ENCODE measurements at regions not wholly inside any gene's neighbourhood (a gene's known extent, or its start where the extent isn't known, plus 50 kb on each side); places are given as distances from the start of the nearest gene placed in this dataset.

- TF ChIP-seq EP300 (IDR thresholded peaks at IDR 0.05): no peak
- no peak for TF ChIP-seq POLR2AphosphoS5 (IDR thresholded peaks at IDR 0.05)
- no peak for TF ChIP-seq CTCF (IDR thresholded peaks at IDR 0.05)
- TF ChIP-seq POLR2A (IDR thresholded peaks at IDR 0.05): no peak
- no peak for ATAC-seq
Observed at GRCh38 chr16:18072161-18072560, 264.4 kb downstream of the NPIPA8 start.

GRCh38 chr16:18069683-18070082 lies 266.9 kb downstream of the NPIPA8 start:
- no peak overlapping the region for H3K4me3 ChIP-seq
- no peaks in the 10 kb centered on the region for H3K36me3 ChIP-seq
- H3K9me3 ChIP-seq: peaks cover 0 to 17% (median 0%) of the 10 kb centered on the region in 3 donors
- no peak overlapping the region for H3K27ac ChIP-seq
- TF ChIP-seq CTCF (IDR thresholded peaks at IDR 0.05) (no peak), POLR2A (IDR thresholded peaks at IDR 0.05) (no peak), POLR2AphosphoS5 (IDR thresholded peaks at IDR 0.05) (no peak), EP300 (IDR thresholded peaks at IDR 0.05) (no peak)
- no peak for ATAC-seq
- H3K27me3 ChIP-seq: peaks cover 13% of the 10 kb centered on the region
- no peaks in the 10 kb centered on the region for H3K4me1 ChIP-seq

More at GRCh38 chr16:18072161-18072560, 264.4 kb downstream of the NPIPA8 start:
- peaks cover 13% of the 10 kb centered on the region for H3K27me3 ChIP-seq
- H3K36me3 ChIP-seq: no peaks in the 10 kb centered on the region
- H3K4me3 ChIP-seq: no peak overlapping the region
- no peaks in the 10 kb centered on the region for H3K4me1 ChIP-seq
- no peak overlapping the region for H3K27ac ChIP-seq
- whole genome bisulfite sequencing, 2 donors (ENCODE audit: low coverage in 1 of 2): 80 to 90% methylated on average over 1 of the region's 1 CpG
- H3K9me3 ChIP-seq: peaks cover 0 to 6% (median 0%) of the 10 kb centered on the region in 3 donors

GRCh38 chr16:18068477-18068876 lies 268.1 kb downstream of the NPIPA8 start:
- Histone ChIP-seq H3K4me3 (no peak overlapping the region), H3K4me1 (no peaks in the 10 kb centered on the region), H3K36me3 (no peaks in the 10 kb centered on the region), H3K27ac (no peak overlapping the region), H3K27me3 (peaks cover 13% of the 10 kb centered on the region), H3K9me3 (peaks cover 0 to 18% (median 0%) of the 10 kb centered on the region in 3 donors)
- TF ChIP-seq POLR2AphosphoS5 (IDR thresholded peaks at IDR 0.05) (no peak), POLR2A (IDR thresholded peaks at IDR 0.05) (no peak), CTCF (IDR thresholded peaks at IDR 0.05) (no peak), EP300 (IDR thresholded peaks at IDR 0.05) (no peak)
- no peak for ATAC-seq

- Histone ChIP-seq H3K4me3 (no peak overlapping the region), H3K4me1 (no peaks in the 10 kb centered on the region), H3K27ac (no peak overlapping the region), H3K36me3 (no peaks in the 10 kb centered on the region), H3K27me3 (peaks cover 12% of the 10 kb centered on the region), H3K9me3 (peaks cover 0 to 12% (median 0%) of the 10 kb centered on the region in 3 donors)
- ATAC-seq: no peak
- WGBS, 2 donors (ENCODE audit: low coverage in 1 of 2): 42% methylated on average over 9 of the region's 9 CpGs; no CpG with 5 or more reads in 1 of the 2 donors
- TF ChIP-seq EP300 (IDR thresholded peaks at IDR 0.05) (no peak), CTCF (IDR thresholded peaks at IDR 0.05) (no peak), POLR2A (IDR thresholded peaks at IDR 0.05) (no peak)
Observed at GRCh38 chr16:18062713-18063112, 273.8 kb downstream of the NPIPA8 start.

- no peaks in the 10 kb centered on the region for H3K36me3 ChIP-seq
- TF ChIP-seq CTCF (IDR thresholded peaks at IDR 0.05) (no peak), POLR2A (IDR thresholded peaks at IDR 0.05) (no peak), POLR2AphosphoS5 (IDR thresholded peaks at IDR 0.05) (no peak), EP300 (IDR thresholded peaks at IDR 0.05) (no peak)
- ATAC-seq: no peak
- peaks cover 0 to 7% (median 0%) of the 10 kb centered on the region in 3 donors for H3K9me3 ChIP-seq
- H3K4me3 ChIP-seq: no peak overlapping the region
- peaks cover 12% of the 10 kb centered on the region for H3K27me3 ChIP-seq
- WGBS, 2 donors (ENCODE audit: low coverage in 1 of 2): no CpG with 5 or more reads among the region's 7 CpGs
- no peaks in the 10 kb centered on the region for H3K4me1 ChIP-seq
- no peak overlapping the region for H3K27ac ChIP-seq
Observed at GRCh38 chr16:18060351-18060750, 276.2 kb downstream of the NPIPA8 start.

Measured in gastroesophageal sphincter (tissue), 4 donors.